ENCODE measurements at regions not wholly inside any gene's neighbourhood (a gene's known extent, or its start where the extent isn't known, plus 50 kb on each side); places are given as distances from the start of the nearest gene placed in this dataset.

DNA sequence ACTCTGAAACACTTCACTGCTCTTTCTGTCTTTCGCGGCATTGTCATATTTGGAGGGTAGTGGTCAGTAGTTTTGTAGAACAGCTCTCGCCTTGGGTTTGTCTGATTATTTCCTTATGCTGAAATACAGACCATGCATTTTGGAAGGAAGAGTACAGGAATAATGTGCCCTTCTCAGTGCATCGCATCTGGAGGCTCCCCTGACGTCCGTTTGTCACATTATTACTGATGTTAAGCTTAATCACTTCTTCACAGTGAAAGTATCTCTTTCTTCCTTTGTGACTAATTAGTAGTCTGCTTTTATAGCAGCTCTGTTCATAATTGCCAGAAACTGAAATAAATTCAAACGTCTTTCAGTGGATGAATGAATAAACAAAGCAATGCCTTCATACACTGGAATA is 85.7 kb upstream of the CXADR start:
- no peaks in the 10 kb centered on the region for H3K36me3 Mint-ChIP-seq (ENCODE audit: low read depth)
- Histone ChIP-seq H3K4me2 (no peak overlapping the region), H3K36me3 (ENCODE audit: insufficient read depth) (no peaks in the 10 kb centered on the region), H3K27ac (ENCODE audit: low read depth) (no peak overlapping the region), H3K9me2 (ENCODE audit: insufficient read depth) (peaks cover 4% of the 10 kb centered on the region; the same call in 1 of the 2 replicates), H2AFZ (no peak overlapping the region), H4K20me1 (replicated peaks; ENCODE audit: insufficient read depth) (no peaks in the 10 kb centered on the region), H3K4me1 (ENCODE audit: insufficient read depth) (no peaks in the 10 kb centered on the region), H3K79me2 (replicated peaks; ENCODE audit: insufficient read depth) (no peaks in the 10 kb centered on the region), H3K27me3 (ENCODE audit: insufficient read depth) (no peaks in the 10 kb centered on the region), H3K4me3 (no peak overlapping the region), H3F3A (replicated peaks; ENCODE audit: low read depth) (no peaks in the 10 kb centered on the region)
- peaks cover 8% of the 10 kb centered on the region; the same call in 1 of the 3 replicates for H3K9me3 Mint-ChIP-seq
- H3K27me3 Mint-ChIP-seq (ENCODE audit: insufficient read depth, low read depth, poor library complexity), result peaks cover 4% of the 10 kb centered on the region
- no peak for ATAC-seq
- H3K27ac Mint-ChIP-seq, result no peak overlapping the region
- H3K4me3 Mint-ChIP-seq, result no peak overlapping the region
- TF ChIP-seq ZNF331 (CRISPR knock-in tag; IDR thresholded peaks at IDR 0.05; ENCODE audit: low read depth), result no peak
- TF ChIP-seq CREB1 (CRISPR knock-in tag; IDR thresholded peaks at IDR 0.05; ENCODE audit: low read depth), result no peak
- TF ChIP-seq, protein P1, sequence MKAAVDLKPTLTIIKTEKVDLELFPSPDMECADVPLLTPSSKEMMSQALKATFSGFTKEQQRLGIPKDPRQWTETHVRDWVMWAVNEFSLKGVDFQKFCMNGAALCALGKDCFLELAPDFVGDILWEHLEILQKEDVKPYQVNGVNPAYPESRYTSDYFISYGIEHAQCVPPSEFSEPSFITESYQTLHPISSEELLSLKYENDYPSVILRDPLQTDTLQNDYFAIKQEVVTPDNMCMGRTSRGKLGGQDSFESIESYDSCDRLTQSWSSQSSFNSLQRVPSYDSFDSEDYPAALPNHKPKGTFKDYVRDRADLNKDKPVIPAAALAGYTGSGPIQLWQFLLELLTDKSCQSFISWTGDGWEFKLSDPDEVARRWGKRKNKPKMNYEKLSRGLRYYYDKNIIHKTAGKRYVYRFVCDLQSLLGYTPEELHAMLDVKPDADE (IDR thresholded peaks at IDR 0.05), result no peak
- TF ChIP-seq, protein P2, sequence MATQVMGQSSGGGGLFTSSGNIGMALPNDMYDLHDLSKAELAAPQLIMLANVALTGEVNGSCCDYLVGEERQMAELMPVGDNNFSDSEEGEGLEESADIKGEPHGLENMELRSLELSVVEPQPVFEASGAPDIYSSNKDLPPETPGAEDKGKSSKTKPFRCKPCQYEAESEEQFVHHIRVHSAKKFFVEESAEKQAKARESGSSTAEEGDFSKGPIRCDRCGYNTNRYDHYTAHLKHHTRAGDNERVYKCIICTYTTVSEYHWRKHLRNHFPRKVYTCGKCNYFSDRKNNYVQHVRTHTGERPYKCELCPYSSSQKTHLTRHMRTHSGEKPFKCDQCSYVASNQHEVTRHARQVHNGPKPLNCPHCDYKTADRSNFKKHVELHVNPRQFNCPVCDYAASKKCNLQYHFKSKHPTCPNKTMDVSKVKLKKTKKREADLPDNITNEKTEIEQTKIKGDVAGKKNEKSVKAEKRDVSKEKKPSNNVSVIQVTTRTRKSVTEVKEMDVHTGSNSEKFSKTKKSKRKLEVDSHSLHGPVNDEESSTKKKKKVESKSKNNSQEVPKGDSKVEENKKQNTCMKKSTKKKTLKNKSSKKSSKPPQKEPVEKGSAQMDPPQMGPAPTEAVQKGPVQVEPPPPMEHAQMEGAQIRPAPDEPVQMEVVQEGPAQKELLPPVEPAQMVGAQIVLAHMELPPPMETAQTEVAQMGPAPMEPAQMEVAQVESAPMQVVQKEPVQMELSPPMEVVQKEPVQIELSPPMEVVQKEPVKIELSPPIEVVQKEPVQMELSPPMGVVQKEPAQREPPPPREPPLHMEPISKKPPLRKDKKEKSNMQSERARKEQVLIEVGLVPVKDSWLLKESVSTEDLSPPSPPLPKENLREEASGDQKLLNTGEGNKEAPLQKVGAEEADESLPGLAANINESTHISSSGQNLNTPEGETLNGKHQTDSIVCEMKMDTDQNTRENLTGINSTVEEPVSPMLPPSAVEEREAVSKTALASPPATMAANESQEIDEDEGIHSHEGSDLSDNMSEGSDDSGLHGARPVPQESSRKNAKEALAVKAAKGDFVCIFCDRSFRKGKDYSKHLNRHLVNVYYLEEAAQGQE (IDR thresholded peaks at IDR 0.05; ENCODE audit: unreplicated experiment), result no peak
- no peak for TF ChIP-seq NANOG (IDR thresholded peaks at IDR 0.05; ENCODE audit: borderline replicate concordance)
- no peak for TF ChIP-seq POLR2AphosphoS5 (IDR thresholded peaks at IDR 0.05; ENCODE audit: low read depth)
- TF ChIP-seq EZH2phosphoT487 (IDR thresholded peaks at IDR 0.05; ENCODE audit: unreplicated experiment), result no peak
- no peak for TF ChIP-seq STAT1 (IDR thresholded peaks at IDR 0.05; ENCODE audit: unreplicated experiment)
- TF ChIP-seq, protein P3, sequence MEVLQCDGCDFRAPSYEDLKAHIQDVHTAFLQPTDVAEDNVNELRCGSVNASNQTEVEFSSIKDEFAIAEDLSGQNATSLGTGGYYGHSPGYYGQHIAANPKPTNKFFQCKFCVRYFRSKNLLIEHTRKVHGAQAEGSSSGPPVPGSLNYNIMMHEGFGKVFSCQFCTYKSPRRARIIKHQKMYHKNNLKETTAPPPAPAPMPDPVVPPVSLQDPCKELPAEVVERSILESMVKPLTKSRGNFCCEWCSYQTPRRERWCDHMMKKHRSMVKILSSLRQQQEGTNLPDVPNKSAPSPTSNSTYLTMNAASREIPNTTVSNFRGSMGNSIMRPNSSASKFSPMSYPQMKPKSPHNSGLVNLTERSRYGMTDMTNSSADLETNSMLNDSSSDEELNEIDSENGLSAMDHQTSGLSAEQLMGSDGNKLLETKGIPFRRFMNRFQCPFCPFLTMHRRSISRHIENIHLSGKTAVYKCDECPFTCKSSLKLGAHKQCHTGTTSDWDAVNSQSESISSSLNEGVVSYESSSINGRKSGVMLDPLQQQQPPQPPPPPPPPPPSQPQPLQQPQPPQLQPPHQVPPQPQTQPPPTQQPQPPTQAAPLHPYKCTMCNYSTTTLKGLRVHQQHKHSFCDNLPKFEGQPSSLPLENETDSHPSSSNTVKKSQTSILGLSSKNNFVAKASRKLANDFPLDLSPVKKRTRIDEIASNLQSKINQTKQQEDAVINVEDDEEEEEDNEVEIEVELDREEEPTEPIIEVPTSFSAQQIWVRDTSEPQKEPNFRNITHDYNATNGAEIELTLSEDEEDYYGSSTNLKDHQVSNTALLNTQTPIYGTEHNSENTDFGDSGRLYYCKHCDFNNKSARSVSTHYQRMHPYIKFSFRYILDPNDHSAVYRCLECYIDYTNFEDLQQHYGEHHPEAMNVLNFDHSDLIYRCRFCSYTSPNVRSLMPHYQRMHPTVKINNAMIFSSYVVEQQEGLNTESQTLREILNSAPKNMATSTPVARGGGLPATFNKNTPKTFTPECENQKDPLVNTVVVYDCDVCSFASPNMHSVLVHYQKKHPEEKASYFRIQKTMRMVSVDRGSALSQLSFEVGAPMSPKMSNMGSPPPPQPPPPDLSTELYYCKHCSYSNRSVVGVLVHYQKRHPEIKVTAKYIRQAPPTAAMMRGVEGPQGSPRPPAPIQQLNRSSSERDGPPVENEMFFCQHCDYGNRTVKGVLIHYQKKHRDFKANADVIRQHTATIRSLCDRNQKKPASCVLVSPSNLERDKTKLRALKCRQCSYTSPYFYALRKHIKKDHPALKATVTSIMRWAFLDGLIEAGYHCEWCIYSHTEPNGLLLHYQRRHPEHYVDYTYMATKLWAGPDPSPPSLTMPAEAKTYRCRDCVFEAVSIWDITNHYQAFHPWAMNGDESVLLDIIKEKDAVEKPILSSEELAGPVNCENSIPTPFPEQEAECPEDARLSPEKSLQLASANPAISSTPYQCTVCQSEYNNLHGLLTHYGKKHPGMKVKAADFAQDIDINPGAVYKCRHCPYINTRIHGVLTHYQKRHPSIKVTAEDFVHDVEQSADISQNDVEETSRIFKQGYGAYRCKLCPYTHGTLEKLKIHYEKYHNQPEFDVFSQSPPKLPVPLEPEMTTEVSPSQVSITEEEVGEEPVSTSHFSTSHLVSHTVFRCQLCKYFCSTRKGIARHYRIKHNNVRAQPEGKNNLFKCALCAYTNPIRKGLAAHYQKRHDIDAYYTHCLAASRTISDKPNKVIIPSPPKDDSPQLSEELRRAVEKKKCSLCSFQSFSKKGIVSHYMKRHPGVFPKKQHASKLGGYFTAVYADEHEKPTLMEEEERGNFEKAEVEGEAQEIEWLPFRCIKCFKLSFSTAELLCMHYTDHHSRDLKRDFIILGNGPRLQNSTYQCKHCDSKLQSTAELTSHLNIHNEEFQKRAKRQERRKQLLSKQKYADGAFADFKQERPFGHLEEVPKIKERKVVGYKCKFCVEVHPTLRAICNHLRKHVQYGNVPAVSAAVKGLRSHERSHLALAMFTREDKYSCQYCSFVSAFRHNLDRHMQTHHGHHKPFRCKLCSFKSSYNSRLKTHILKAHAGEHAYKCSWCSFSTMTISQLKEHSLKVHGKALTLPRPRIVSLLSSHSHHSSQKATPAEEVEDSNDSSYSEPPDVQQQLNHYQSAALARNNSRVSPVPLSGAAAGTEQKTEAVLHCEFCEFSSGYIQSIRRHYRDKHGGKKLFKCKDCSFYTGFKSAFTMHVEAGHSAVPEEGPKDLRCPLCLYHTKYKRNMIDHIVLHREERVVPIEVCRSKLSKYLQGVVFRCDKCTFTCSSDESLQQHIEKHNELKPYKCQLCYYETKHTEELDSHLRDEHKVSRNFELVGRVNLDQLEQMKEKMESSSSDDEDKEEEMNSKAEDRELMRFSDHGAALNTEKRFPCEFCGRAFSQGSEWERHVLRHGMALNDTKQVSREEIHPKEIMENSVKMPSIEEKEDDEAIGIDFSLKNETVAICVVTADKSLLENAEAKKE (CRISPR knock-in tag; IDR thresholded peaks at IDR 0.05), result no peak
- TF ChIP-seq ZNF114 (CRISPR knock-in tag; IDR thresholded peaks at IDR 0.05), result no peak
- no peak for TF ChIP-seq JUNB (IDR thresholded peaks at IDR 0.05; ENCODE audit: unreplicated experiment)
- TF ChIP-seq, protein P4, sequence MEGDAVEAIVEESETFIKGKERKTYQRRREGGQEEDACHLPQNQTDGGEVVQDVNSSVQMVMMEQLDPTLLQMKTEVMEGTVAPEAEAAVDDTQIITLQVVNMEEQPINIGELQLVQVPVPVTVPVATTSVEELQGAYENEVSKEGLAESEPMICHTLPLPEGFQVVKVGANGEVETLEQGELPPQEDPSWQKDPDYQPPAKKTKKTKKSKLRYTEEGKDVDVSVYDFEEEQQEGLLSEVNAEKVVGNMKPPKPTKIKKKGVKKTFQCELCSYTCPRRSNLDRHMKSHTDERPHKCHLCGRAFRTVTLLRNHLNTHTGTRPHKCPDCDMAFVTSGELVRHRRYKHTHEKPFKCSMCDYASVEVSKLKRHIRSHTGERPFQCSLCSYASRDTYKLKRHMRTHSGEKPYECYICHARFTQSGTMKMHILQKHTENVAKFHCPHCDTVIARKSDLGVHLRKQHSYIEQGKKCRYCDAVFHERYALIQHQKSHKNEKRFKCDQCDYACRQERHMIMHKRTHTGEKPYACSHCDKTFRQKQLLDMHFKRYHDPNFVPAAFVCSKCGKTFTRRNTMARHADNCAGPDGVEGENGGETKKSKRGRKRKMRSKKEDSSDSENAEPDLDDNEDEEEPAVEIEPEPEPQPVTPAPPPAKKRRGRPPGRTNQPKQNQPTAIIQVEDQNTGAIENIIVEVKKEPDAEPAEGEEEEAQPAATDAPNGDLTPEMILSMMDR (conservative IDR thresholded peaks at IDR 0.05; ENCODE audit: low read depth in 2 of 2), result no peak
- no peak for TF ChIP-seq EZH2 (IDR thresholded peaks at IDR 0.05; ENCODE audit: low read depth, unreplicated experiment)
- H3K4me1 Mint-ChIP-seq, result peaks cover 4% of the 10 kb centered on the region
- DNase-seq (ENCODE audit: low spot score), result no peak

All from GM23338 (cell line).